B cell (primary cell): ENCODE measurements at regions not wholly inside any gene's neighbourhood (a gene's known extent, or its start where the extent isn't known, plus 50 kb on each side); places are given as distances from the start of the nearest gene placed in this dataset.

Source experiments
- ATAC-seq: fragments of 200-7000 bp; cut with Tn5 transposase; one replicate; pipeline ENCODE4 v1.10.0; 2021; ENCODE audit warnings: low read depth, mild to moderate bottlenecking, moderate number of reproducible peaks, moderate library complexity
- CTCF ChIA-PET: fragments of 350-600 bp; sonication (Branson Sonifier 250); formaldehyde crosslinking; loops from one replicate; lab custom pipeline; 2021; ENCODE audit warnings: antibody characterized with exemption, inconsistent platforms; lab: Charles Lee
- POLR2A ChIA-PET: fragments of 350-600 bp; sonication (Branson Sonifier 250); formaldehyde crosslinking; loops from one replicate; lab custom pipeline; 2021; ENCODE audit warnings: antibody characterized with exemption; lab: Charles Lee
- DNase-seq: peaks from one replicate; pipeline ENCODE4 v3.0.0; 2013
- H2AFZ ChIP-seq: 2 replicates; pipeline ENCODE4 v1.6.1; 2012; ENCODE audit warnings: mild to moderate bottlenecking, low read depth, low read length; ENCODE audit not compliant: insufficient read depth, poor library complexity, severe bottlenecking
- H3K27ac ChIP-seq, 2 donors: 1 replicate in 1 of 2; 2 replicates in 1 of 2; pipeline ENCODE4 v1.5.1; 2012 to 2013; ENCODE audit warnings: low read length in 2 of 2, mild to moderate bottlenecking in 2 of 2, moderate library complexity in 1 of 2
- H3K27me3 ChIP-seq, 4 experiments: fragments of 200-600 bp in 1 of 4; sonication (generic) in 1 of 4; replicated peaks in 1 of 4; 1 replicate in 2 of 4; 2 replicates in 2 of 4; pipeline versions ENCODE4 v1.6.1 to v1.7.0; 2013 to 2016; ENCODE audit warnings: low read length in 3 of 4, mild to moderate bottlenecking in 2 of 4, mixed read lengths in 1 of 4, moderate library complexity in 1 of 4; ENCODE audit not compliant: insufficient read depth in 4 of 4, control insufficient read depth in 3 of 4; ENCODE audit errors: control extremely low read depth in 1 of 4
- H3K36me3 ChIP-seq, 2 experiments: replicated peaks in 1 of 2; 1 replicate in 1 of 2; 2 replicates in 1 of 2; pipeline versions ENCODE4 v1.6.1 to v1.7.1; 2013; ENCODE audit warnings: low read length in 1 of 2; ENCODE audit not compliant: insufficient read depth in 2 of 2, control insufficient read depth in 1 of 2; ENCODE audit errors: control extremely low read depth in 1 of 2, extremely low read depth in 1 of 2
- H3K4me1 ChIP-seq, 2 donors: fragments of 200-600 bp in 1 of 2; sonication (generic) in 1 of 2; 1 replicate in 1 of 2; 2 replicates in 1 of 2; pipeline versions ENCODE4 v1.5.1 to v1.6.1; 2013 to 2017; ENCODE audit warnings: low read length in 2 of 2; ENCODE audit not compliant: control insufficient read depth in 2 of 2, insufficient read depth in 2 of 2
- H3K4me2 ChIP-seq: replicated peaks from 2 replicates; pipeline ENCODE3; 2012; ENCODE audit warnings: mild to moderate bottlenecking, low read depth, low read length; ENCODE audit not compliant: poor library complexity, severe bottlenecking
- H3K4me3 ChIP-seq, 5 experiments: fragments of 200-600 bp in 1 of 5; sonication (generic) in 1 of 5; 1 replicate in 3 of 5; 2 replicates in 2 of 5; pipeline versions ENCODE4 v1.5.1 to v1.7.0; 2011 to 2016; ENCODE audit warnings: low read length in 4 of 5, mild to moderate bottlenecking in 4 of 5, low read depth in 2 of 5, control low read depth in 1 of 5, moderate library complexity in 1 of 5; ENCODE audit not compliant: insufficient read depth in 1 of 5; ENCODE audit errors: control extremely low read depth in 1 of 5, extremely low read depth in 1 of 5
- H3K79me2 ChIP-seq: fragments of 200-600 bp; sonication (generic); one replicate; pipeline ENCODE4 v1.6.0; 2016; ENCODE audit warnings: low read length; ENCODE audit not compliant: control insufficient read depth, insufficient read depth
- H3K9ac ChIP-seq: fragments of 200-600 bp; sonication (generic); 2 replicates; pipeline ENCODE4 v1.6.1; 2017; ENCODE audit warnings: mild to moderate bottlenecking, low read length, moderate library complexity
- H3K9me3 ChIP-seq, 3 donors: one replicate each; pipeline versions ENCODE4 v1.6.1 to v1.7.1; 2013; ENCODE audit warnings: low read length in 2 of 3; ENCODE audit not compliant: control insufficient read depth in 2 of 3, insufficient read depth in 1 of 3; ENCODE audit errors: control extremely low read depth in 1 of 3
- H4K20me1 ChIP-seq: 2 replicates; pipeline ENCODE4 v1.6.0; 2012; ENCODE audit warnings: mild to moderate bottlenecking, low read length; ENCODE audit not compliant: insufficient read depth, control insufficient read depth, poor library complexity, severe bottlenecking
- H3K27ac Mint-ChIP-seq: one replicate; pipeline ENCODE4 v1.8.0; 2021; ENCODE audit warnings: mixed read lengths
- H3K27me3 Mint-ChIP-seq: one replicate; pipeline ENCODE4 v1.8.0; 2021; ENCODE audit warnings: mixed read lengths
- H3K4me1 Mint-ChIP-seq: one replicate; pipeline ENCODE4 v1.8.0; 2021; ENCODE audit warnings: mixed read lengths
- H3K4me3 Mint-ChIP-seq: one replicate; pipeline ENCODE4 v1.8.0; 2021; ENCODE audit warnings: mixed read lengths
- H3K9me3 Mint-ChIP-seq: one replicate; pipeline ENCODE4 v1.8.0; 2022; ENCODE audit warnings: mixed read lengths; ENCODE audit not compliant: insufficient read depth
- EZH2 ChIP-seq: IDR thresholded peaks from 2 replicates; pipeline ENCODE4 v1.6.1; 2012; ENCODE audit warnings: borderline replicate concordance, low read depth, mild to moderate bottlenecking, moderate library complexity, low read length; ENCODE audit not compliant: insufficient read depth, poor library complexity, severe bottlenecking
- WGBS: methylation state at CpG from one replicate; pipeline ENCODE4 v1.1.5; 2013; ENCODE audit warnings: missing lambda C conversion rate; ENCODE audit not compliant: insufficient coverage; 5-methylcytosine and 5-hydroxymethylcytosine counted together
- intact Hi-C: fragments of 100-400 bp; cut with micrococcal nuclease; formaldehyde crosslinking; loops from one replicate; pipeline ENCODE4 v1.10.0; 2022
- TF ChIP-seq, protein P1 (sequence below): fragments of 200-600 bp; IDR thresholded peaks from one replicate; pipeline ENCODE4 v1.8.0; 2022; ENCODE audit warnings: antibody characterized with exemption, mild to moderate bottlenecking

DNA sequence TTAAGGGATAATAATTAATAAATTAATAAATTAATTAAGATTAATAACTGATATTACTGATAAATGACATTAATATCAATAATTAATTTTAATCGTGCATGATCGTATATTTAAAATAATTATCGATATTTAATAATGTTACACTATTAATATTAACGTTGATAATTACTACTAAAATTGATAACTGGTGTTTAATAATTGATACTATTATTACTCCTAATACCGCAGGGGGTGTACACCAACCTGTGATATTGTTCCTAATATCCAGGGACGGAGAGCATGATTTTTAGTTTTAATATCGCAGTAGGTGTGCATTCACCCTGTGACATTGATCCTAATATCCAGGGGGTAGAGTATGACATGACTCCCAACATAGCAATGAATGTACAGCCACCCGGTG lies 1930.8 kb downstream of the SUCLG1 start:
- Histone ChIP-seq H3K79me2 (no peaks in the 10 kb centered on the region), H3K9me3 (no peaks in the 10 kb centered on the region), H3K4me2 (no peak overlapping the region), H3K4me3 (no peak overlapping the region), H3K4me1 (no peaks in the 10 kb centered on the region), H3K36me3 (no peaks in the 10 kb centered on the region), H3K27me3 (no peaks in the 10 kb centered on the region), H3K27ac (no peak overlapping the region), H2AFZ (no peak overlapping the region), H4K20me1 (no peaks in the 10 kb centered on the region), H3K9ac (no peak overlapping the region)
- no peaks in the 10 kb centered on the region for H3K27me3 Mint-ChIP-seq
- ATAC-seq (no peak), DNase-seq (no peak)
- POLR2A ChIA-PET, result no interaction called here
- no peak overlapping the region for H3K27ac Mint-ChIP-seq
- no peak for TF ChIP-seq EZH2
- TF ChIP-seq, protein P1, sequence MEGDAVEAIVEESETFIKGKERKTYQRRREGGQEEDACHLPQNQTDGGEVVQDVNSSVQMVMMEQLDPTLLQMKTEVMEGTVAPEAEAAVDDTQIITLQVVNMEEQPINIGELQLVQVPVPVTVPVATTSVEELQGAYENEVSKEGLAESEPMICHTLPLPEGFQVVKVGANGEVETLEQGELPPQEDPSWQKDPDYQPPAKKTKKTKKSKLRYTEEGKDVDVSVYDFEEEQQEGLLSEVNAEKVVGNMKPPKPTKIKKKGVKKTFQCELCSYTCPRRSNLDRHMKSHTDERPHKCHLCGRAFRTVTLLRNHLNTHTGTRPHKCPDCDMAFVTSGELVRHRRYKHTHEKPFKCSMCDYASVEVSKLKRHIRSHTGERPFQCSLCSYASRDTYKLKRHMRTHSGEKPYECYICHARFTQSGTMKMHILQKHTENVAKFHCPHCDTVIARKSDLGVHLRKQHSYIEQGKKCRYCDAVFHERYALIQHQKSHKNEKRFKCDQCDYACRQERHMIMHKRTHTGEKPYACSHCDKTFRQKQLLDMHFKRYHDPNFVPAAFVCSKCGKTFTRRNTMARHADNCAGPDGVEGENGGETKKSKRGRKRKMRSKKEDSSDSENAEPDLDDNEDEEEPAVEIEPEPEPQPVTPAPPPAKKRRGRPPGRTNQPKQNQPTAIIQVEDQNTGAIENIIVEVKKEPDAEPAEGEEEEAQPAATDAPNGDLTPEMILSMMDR, result no peak
- intact Hi-C loops, result no loop called here
- WGBS, result no CpG with 5 or more reads among the region's 8 CpGs
- no peaks in the 10 kb centered on the region for H3K9me3 Mint-ChIP-seq
- CTCF ChIA-PET, result no interaction called here
- no peaks in the 10 kb centered on the region for H3K4me1 Mint-ChIP-seq
- no peak overlapping the region for H3K4me3 Mint-ChIP-seq

DNA sequence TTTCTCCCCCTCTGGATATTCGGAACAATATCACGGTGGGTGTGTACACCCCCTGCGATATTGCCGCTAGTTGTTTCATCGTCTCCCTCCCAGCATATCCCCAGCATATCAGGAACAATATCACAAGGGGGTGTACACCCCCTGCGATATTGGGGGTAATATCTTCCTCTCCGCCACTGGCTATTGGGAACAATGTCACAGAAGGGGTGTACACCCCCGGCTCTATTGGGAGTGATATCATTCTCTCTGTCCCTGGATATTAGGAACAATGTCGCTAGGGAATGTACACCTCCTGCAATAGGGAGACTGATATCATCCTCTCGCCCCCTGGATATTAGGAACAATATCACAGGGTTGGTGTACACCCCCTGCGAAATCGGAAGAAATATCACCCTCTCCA lies 1932.0 kb downstream of the SUCLG1 start:
- WGBS, result 100% methylated on average over 5 of the region's 12 CpGs
- H3K4me1 ChIP-seq, result no peaks in the 10 kb centered on the region
- ATAC-seq, result no peak
- ChIA-PET CTCF (no interaction called here), POLR2A (no interaction called here)
- TF ChIP-seq, protein P1, result no peak
- no peak for TF ChIP-seq EZH2
- H3K27me3 Mint-ChIP-seq, result no peaks in the 10 kb centered on the region
- no peaks in the 10 kb centered on the region for H3K27me3 ChIP-seq
- DNase-seq, result no peak
- H3K27ac Mint-ChIP-seq, result no peak overlapping the region
- H3K4me1 Mint-ChIP-seq, result no peaks in the 10 kb centered on the region
- no peaks in the 10 kb centered on the region for H3K36me3 ChIP-seq
- no peak overlapping the region for H3K4me3 ChIP-seq
- no peaks in the 10 kb centered on the region for H3K79me2 ChIP-seq
- intact Hi-C loops, result no loop called here
- no peaks in the 10 kb centered on the region for H3K9me3 Mint-ChIP-seq
- no peak overlapping the region for H3K9ac ChIP-seq
- no peaks in the 10 kb centered on the region for H4K20me1 ChIP-seq
- no peak overlapping the region for H3K4me3 Mint-ChIP-seq
- no peaks in the 10 kb centered on the region for H3K9me3 ChIP-seq
- no peak overlapping the region for H3K27ac ChIP-seq
- no peak overlapping the region for H3K4me2 ChIP-seq
- H2AFZ ChIP-seq, result no peak overlapping the region
